Mucosa of gallbladder (tissue), 1 donor: ENCODE measurements at regions not wholly inside any gene's neighbourhood (a gene's known extent, or its start where the extent isn't known, plus 50 kb on each side); places are given as distances from the start of the nearest gene placed in this dataset.
"Not testable (repeated sequence)": the region's sequence is repeated elsewhere in the genome, so short reads cannot be mapped to it uniquely, and the experiment has no call there.

Experiments used
- DNase-seq: peaks from one replicate; pipeline ENCODE4 v3.0.0-alpha.2; 2020; ENCODE audit warnings: low spot score
- donor health status: DM: no; HTN: no; CAD: no.

DNA sequence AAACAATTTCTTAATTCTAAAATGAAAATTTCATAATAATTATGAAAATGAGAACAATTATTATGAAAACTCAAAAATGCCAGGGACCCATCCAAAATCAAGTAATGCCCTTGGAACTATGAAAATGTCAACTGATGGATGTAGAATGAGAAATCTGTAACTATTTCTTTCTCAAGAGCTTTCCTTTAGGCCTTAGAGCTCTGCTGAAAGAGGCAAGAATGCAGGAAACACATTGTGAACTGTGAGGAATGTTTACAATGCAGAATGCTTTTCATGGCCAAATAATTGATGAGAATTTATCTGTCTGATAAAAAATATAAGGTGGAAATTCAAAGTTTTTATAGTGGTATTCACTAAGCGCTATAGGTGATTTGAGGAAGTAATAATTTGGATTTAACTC, 207.1 kb upstream of the PCDH18 start:
- DNase-seq: no peak

DNA sequence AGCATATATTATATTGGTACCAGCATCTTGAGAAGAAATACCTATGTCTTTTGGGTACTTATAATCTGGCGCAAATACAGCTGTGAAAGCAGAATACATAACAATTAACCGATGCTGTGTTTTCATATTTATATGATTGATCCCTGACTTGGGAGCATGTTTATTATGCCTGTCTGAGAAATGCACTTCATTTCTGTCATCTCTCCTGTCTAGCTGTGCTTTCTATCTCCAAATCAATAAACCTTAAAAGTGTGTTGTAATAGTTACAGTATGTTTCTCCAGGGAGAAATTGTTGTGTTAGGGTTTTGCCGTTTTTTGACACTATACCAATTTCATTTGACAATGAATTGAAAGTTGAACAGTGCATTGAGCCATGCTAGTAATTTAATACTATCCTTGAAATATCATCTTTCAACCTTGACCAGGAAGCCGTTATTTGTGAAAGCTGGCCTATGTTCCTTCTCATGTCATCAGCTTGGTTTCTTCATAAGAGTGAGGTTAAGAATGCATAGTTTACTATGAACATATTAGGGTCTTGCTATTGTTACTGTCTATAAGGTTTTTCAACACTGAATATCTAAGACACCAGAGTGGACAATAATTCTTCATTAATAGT, 206.2 kb upstream of the PCDH18 start:
- DNase-seq: no peak

DNA sequence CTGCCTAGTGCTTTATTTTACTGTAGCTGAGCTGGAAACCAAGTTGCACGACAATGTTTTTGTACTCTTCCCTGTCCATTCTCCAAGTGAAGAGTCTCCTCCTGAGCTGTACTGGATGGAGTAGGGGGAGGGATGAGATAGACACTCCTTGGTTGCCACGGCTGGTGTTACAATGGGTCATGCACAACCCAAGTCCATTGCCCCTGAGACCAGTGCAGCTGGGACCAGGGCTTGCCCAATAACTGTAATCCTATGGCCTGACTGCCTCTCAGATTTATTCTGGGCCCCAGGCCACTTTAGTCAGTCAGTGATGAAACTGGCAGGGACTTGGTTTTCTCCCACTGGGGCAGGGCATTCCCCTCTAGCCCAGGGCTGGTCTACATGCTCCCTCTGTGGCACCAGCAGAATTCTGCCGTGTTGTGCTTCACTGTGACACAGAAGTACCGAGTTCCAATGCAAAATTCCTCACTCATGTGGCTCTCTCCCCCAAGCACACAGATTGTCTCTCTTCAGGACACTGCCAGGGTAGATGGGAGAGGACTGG, 203.3 kb upstream of the PCDH18 start:
- no peak for DNase-seq

GRCh38 chr4:137733174-137734141, 201.2 kb upstream of the PCDH18 start:
- DNase-seq: not testable (repeated sequence)

GRCh38 chr4:137722910-137723309, 190.6 kb upstream of the PCDH18 start:
- DNase-seq: no peak

- DNase-seq: no peak
Observed at GRCh38 chr4:137711502-137711901, 179.2 kb upstream of the PCDH18 start.

- DNase-seq: no peak
Observed at GRCh38 chr4:137707626-137708025, 175.3 kb upstream of the PCDH18 start.

- no peak for DNase-seq
Observed at GRCh38 chr4:137707102-137707620, 174.9 kb upstream of the PCDH18 start.

- DNase-seq: peak; percentile 26
Observed at GRCh38 chr4:137705171-137705783, 173.0 kb upstream of the PCDH18 start.

- no peak for DNase-seq
Observed at GRCh38 chr4:137703195-137703594, 170.9 kb upstream of the PCDH18 start.

- no peak for DNase-seq
Observed at GRCh38 chr4:137702512-137702911, 170.2 kb upstream of the PCDH18 start.

DNA sequence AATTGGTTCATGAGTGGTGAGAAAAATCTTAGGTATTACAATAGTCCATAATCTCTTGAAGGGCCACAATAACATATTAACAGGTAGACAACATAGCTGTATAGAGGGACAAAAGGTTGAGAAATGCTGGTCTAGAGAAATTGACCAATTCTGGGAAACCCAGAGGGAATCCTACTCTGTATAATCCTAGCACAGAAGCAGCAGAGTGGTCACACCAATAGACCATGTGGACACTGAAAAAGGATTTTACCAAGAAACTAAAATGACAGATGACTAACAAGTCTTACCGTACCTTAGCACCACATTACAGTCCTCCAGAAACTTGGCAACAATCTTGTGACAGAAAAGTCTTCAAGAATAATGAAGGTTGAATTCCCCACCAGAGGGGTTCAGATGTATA, 169.1 kb upstream of the PCDH18 start:
- DNase-seq: no peak

GRCh38 chr4:137700751-137701150, 168.5 kb upstream of the PCDH18 start:
- no peak for DNase-seq

GRCh38 chr4:137700072-137700471, 167.8 kb upstream of the PCDH18 start:
- DNase-seq: no peak

GRCh38 chr4:137694138-137694537, 161.8 kb upstream of the PCDH18 start:
- no peak for DNase-seq

DNA sequence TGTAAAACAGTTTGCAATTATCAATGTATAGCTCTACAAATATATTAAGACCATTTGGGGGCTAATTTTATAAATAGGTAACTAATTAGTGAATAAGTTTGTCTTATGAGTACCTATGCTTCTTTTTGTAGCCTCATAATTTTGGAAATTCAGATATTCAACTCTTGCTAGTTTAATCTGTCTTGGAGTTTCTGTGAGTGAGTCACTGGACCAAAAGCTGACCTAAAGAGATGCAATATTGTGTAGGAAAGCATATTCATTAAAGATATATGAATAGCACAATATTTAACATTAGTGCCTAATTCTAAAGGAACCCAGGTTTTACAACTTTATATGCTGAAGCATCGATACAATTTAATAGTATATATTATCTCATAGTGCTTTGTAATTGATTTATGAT, 161.3 kb upstream of the PCDH18 start:
- DNase-seq: no peak

DNA sequence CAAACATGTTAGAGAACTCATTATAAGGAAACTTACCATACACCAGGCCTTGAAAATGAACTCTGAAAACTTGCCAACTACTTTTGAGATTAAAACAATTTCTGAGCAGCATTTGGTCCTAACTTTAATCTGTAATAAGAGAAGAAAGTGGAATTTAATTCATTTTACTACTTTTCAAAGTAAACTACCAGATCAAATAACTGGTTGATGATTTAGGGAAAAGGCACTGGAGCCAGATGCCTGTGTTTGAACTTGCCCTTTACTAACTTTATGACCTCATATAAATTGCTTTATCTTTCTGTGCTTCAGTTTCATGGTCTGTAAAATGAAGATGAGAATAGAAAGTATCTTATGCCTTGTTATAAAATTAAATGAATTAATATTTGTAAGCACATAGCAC, 159.9 kb upstream of the PCDH18 start:
- no peak for DNase-seq

GRCh38 chr4:137688651-137689050, 156.4 kb upstream of the PCDH18 start:
- no peak for DNase-seq

DNA sequence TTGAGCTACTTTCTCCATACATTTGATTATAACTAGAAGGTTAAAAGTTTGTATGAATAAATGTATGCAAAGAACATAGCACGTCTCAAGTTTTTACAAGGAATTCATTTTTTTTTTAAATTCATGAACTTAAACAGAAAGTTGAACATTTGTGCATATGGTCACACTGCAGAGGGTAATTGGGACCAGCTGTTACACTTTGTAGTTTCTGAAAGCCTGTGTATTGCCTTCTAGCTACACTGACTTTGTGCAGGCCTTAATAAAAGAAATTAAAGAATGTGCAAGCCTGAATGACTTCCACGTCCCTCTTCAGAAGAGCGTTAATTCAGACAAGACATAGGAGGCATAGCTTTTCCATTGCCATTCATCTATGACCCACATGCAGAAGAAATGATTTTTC, 153.1 kb upstream of the PCDH18 start:
- DNase-seq: no peak

DNA sequence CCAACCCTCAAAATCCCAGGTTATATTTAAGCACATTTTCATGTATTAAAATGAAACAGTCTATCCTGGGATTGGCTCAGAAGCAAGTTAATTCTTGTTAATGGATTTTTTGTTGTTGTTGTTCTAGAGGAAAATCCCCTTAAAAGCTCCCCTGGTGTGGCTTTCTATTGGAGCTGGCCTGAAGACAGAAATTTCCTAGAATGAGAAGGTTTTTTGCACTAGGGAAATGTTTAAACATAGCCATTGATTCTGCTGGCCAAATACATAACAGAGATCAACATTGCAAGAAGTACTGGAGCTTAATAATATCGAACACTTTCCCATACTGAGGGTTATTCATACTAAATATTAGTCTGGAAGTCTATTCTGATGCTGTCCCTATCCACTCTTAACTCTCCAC, 148.8 kb upstream of the PCDH18 start:
- DNase-seq: no peak

GRCh38 chr4:137678796-137679195, 146.5 kb upstream of the PCDH18 start:
- DNase-seq: no peak

DNA sequence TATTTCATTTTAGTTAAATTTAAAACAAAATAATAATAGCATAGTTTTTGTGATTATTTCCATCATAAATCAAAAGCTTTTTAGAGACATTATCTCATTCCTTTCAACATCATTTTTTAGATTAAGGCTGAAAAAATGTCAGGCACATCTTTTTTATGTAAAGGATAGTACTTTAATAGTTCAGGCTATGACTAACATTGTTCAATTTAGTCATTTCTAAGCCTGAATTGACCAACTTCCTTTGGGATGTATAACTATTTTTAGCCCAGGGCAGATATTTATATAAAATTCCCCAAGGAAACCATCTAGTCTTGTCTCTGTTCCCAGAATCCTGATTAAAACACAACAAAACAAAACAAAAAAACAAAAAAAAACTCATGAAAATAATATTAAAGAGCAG, 145.6 kb upstream of the PCDH18 start:
- no peak for DNase-seq
